GM21529 (cell line): ENCODE measurements at regions not wholly inside any gene's neighbourhood (a gene's known extent, or its start where the extent isn't known, plus 50 kb on each side); places are given as distances from the start of the nearest gene placed in this dataset.
"Not testable (repeated sequence)": the region's sequence is repeated elsewhere in the genome, so short reads cannot be mapped to it uniquely, and the experiment has no call there.

Source experiments
- ATAC-seq: cut with Tn5 transposase; IDR thresholded peaks from one replicate; pipeline ENCODE4 v1.9.1; 2021; ENCODE audit not compliant: unreplicated experiment

DNA sequence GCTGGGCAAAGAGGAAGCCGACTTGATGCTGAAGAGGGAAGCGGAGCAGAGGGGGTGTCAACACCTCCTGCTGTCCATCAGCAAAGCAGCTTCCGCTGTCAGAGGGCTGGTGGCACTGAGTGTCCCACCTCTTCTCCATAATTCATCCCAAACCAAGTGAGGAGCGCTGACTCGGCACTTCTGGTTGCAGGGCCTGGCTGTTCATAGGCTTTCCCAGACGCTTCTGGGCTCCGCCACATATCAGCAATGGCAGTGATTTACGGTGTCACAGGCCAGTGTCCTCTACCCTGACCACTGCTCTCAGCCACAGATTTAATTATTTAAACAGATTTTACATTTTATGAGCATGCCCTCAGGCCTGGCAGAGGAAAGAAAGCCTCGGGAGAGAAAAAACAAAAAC lies 70.1 kb upstream of the TENM4 start:
- no peak for ATAC-seq

DNA sequence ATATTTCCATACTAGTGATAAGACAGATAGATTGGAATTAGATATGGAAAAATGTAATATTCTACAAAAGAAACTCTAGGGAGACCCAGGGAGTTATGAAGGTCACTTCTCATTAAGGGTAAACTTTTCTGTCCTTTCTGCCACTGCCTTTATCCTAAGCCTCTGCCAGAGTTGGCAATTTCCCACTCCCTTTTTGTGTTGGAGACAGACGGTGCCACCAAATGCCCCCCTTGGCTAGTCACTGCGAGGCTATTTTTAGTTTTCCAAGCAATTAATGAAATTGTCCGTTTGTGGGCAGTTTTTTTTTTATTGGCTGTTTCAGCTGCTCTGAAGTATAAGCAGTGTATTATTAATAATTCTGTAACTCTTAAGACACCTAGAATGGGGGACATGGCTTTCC lies 67.6 kb upstream of the TENM4 start:
- ATAC-seq = no peak

DNA sequence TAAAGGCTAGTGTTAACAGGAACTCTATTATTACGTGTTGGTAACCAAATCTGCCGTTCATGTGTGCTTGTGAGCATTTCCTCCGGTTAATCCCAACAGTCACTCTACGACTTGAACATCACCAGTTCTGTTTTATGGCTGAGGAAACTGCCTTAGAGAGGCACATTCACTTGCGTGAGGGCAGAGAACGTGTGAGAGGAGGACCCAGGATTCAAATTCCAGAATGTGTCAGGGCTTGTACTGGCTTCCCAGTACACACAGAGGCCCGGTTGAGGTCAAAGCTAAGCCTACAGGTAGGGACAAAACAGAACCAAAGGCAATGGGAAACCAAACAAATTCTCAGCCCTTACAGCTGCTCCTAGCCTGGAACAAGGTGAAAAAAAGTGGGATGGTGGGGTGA lies 66.9 kb upstream of the TENM4 start:
- no peak for ATAC-seq

DNA sequence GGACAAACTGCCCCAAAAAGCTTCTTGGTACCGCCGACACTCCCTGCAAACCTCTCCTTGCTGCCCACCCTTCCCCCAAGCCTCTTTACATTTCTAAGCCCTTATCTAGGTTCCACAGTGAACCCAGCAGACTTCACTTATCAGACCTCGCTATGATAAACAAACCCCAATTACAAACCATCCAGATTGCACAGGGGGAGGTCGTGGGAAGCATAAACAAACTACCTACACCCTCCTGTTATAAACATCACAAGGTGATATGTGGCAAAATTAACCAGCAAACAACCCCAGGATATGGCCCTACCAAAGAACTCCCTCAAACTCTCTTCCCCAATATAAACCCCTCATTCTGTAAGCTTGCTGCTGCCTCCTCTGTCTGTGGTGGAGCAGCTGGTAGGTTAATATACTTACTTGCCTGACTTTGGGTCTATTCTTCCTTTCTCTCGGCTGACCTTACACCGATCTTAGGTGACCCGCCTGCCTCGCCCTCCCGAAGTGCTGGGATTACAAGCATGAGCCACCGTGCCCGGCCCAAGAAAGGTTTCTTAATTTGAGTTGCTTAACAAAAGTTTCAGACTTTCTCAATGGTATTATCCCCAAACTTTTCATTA lies 66.0 kb upstream of the TENM4 start:
- ATAC-seq = no peak

DNA sequence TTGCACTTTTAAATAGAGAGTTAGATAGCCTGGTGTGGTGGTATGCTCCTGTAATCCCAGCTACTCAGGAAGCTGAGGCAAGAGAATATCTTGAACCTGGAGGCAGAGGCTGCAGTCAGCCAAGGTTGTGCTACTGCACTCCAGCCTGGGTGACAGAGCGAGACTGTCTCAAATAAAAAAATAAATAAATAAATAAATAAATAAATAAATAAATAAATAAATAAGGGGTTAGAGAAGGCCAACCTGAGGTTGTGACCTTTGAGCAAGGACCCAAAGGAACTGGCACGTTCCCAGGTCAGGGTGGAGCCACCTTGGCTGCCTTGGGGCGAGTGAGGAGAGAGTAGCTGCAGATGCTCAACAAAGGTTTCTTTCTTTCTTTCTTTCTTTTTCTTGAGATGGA lies 65.3 kb upstream of the TENM4 start:
- no peak for ATAC-seq

DNA sequence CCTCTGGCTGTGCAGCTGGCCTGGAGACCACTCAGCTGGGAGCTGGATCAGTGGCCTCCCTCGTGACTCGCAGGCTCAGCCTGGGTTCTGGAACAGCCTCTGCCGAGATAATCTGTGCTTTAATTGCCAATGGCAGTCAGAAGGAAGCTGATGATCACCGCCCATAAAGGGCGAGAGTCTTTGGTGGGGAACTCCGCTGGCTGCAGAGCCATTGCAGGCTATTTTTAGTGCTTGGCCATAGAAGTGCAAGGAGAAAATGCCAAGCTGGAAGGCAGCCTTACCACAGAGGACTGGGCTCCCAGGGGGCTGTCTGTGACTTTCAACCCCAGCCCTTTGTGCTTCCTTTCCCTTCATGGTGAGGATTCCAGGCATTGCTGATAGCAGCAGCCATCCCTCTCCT lies 62.2 kb upstream of the TENM4 start:
- ATAC-seq = no peak

DNA sequence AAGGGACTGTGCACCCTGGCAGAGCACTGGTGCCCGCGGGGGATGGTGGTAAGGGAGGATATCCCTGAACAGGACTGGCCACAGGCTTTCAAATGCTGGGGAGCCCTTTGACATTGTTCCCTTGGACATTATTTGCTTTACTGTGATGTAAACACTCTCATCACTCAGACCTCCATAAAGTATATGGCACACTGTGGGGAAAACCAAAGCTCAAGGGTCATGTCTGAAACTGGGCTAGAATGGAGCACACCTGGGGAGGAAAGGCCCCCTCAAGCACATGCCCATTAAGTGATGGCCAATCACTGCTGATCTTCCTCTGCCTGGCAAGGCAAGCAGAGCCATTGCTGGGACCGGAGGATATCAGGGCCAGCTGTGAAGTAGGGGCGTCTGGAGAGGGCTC lies 60.9 kb upstream of the TENM4 start:
- ATAC-seq = no peak

DNA sequence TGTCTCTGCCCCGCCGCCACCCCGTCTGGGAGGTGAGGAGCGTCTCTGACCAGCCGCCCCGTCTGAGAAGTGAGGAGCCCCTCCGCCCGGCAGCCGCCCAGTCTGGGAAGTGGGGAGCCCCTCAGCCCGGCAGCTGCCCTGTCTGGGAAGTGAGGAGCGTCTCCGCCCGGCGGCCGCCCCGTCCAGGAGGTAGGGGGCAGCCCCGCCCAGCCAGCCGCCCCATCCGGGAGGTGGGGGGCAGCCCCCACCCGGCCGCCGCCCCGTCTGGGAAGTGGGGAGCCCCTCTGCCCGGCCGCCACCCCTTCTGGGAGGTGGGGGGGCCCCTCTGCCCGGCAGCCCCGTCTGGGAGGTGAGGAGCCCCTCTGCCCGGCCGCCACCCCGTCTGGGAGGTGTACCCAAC lies 59.1 kb upstream of the TENM4 start:
- not testable (repeated sequence) for ATAC-seq

DNA sequence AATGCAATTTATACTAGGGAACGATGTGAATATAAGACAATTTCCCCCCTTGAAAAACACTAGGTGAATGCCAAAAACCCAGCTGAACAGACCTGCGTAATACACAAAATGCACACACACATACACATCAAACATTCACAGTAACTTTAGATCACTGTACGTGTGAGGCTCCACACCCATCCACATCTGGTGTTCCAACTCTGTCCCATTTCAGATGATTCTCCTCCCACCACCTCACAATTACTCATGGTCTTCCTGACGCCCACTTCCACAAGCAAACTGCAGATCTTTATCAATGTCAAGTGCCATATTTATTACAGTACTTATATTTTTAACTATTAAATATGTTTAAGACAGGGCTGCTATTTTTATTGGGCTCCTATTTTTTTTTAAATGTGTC lies 57.8 kb upstream of the TENM4 start:
- ATAC-seq = no peak

DNA sequence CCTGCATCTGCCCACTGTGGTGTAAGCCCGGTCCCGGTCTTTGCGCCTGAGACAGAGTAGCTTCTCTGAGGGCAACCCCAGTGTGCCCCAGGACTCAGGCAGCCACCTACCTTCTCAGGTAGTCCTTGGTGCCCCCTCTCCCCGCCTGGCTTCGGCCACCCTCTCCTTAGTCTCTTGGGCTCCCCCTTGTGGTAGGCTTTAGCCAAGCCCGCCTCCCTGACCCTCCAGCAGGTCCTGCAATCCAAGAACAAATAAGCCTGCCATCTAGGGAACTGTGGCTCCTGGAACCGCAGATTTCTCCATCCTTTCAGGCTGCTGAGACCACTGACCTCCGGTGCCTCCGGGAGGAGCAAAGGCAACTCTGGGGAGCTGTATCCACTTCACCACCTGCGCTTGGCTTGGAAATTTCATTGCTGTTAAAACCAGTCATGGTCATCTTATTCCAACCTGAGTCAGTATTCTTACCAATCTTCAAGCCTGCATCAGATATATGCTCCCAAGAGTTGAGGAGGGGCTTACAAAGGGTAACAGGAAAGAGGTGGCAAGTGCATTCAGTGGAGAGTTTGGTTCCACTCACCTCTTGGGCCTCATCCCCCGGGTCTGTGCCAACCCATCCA lies 52.8 kb upstream of the TENM4 start:
- peak; percentile 89 for ATAC-seq

DNA sequence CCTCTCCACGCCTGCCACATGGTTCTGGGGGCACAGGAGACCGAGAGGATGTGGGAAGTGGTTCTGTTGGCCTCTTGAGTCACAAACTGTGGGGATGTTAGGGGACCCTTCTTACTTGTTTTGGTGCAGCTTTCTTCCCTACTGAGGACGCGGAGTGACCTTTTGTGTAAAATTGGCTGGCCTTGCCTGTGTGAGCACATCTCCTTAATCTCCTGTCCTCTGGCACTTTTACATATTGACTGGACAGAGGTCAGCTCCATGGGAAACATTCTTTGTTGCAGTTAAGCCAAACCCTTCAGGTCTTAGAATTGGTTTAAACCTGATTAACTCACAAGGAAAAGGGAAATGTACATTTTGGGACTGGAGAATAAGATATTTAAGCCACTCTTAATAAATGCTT lies 51.2 kb upstream of the TENM4 start:
- ATAC-seq = no peak
